DND-41 (cell line): ENCODE measurements at regions not wholly inside any gene's neighbourhood (a gene's known extent, or its start where the extent isn't known, plus 50 kb on each side); places are given as distances from the start of the nearest gene placed in this dataset.

Source experiments
- CTCF ChIP-seq: IDR thresholded peaks from 2 replicates; pipeline ENCODE4 v1.5.1; 2012; ENCODE audit warnings: borderline replicate concordance, low read length, moderate library complexity, mild to moderate bottlenecking; ENCODE audit not compliant: poor library complexity, severe bottlenecking; ENCODE audit errors: extremely low read depth
- EZH2 ChIP-seq: IDR thresholded peaks from 3 replicates; pipeline ENCODE4 v1.6.1; 2012; ENCODE audit warnings: borderline replicate concordance, low read depth, mild to moderate bottlenecking, moderate library complexity, low read length, inconsistent platforms; ENCODE audit not compliant: severe bottlenecking

- TF ChIP-seq CTCF (no peak), EZH2 (no peak)
Observed at GRCh38 chr17:77879226-77879895, 79.1 kb upstream of the TNRC6C start.
